OCI-LY7 (cell line): ENCODE measurements at regions not wholly inside any gene's neighbourhood (a gene's known extent, or its start where the extent isn't known, plus 50 kb on each side); places are given as distances from the start of the nearest gene placed in this dataset.

Experiments
- BruUV-seq: library from RNA; stranded (reverse); fragments of 400-500 nt; replicated peaks from 2 replicates; lab custom pipeline; 2021; lab: Mats Ljungman, UMichigan
- CTCF ChIA-PET: fragments of 300-600 bp; sonication (Branson Sonifier 250); formaldehyde crosslinking; loops from one replicate; lab custom pipeline; 2022; ENCODE audit warnings: antibody characterized with exemption; ENCODE audit not compliant: unreplicated experiment; lab: Charles Lee
- POLR2A ChIA-PET: fragments of 300-600 bp; sonication (Branson Sonifier 250); formaldehyde crosslinking; loops from one replicate; lab custom pipeline; 2022; ENCODE audit warnings: antibody characterized with exemption; lab: Charles Lee
- DNase-seq: peaks from one replicate; pipeline ENCODE4 v3.0.0-alpha.2; 2015; ENCODE audit warnings: low spot score
- H2AFZ ChIP-seq: fragments of 200-600 bp; sonication (generic), shearing (Covaris generic); 2 replicates; pipeline ENCODE4 v1.6.1; 2014; ENCODE audit warnings: mild to moderate bottlenecking, antibody characterized with exemption, low read length, moderate library complexity
- H3K27ac ChIP-seq: fragments of 200-600 bp; sonication (generic); 2 replicates; pipeline ENCODE4 v1.5.1; 2014; ENCODE audit warnings: mixed run types, low read depth, mild to moderate bottlenecking, moderate library complexity, low read length, inconsistent platforms; ENCODE audit not compliant: poor library complexity, severe bottlenecking
- H3K36me3 ChIP-seq: fragments of 200-600 bp; sonication (generic); 2 replicates; pipeline ENCODE4 v1.6.1; 2014; ENCODE audit warnings: mild to moderate bottlenecking, antibody characterized with exemption, low read length, moderate library complexity, mixed read lengths; ENCODE audit not compliant: insufficient read depth
- H3K4me1 ChIP-seq: fragments of 200-600 bp; sonication (generic); 2 replicates; pipeline ENCODE4 v1.5.1; 2014; ENCODE audit warnings: mild to moderate bottlenecking, low read length; ENCODE audit not compliant: insufficient read depth, poor library complexity, severe bottlenecking
- H3K4me2 ChIP-seq: fragments of 200-600 bp; sonication (generic); 2 replicates; pipeline ENCODE4 v1.6.1; 2014; ENCODE audit warnings: mild to moderate bottlenecking, low read length
- H3K4me3 ChIP-seq: fragments of 200-600 bp; sonication (generic); 2 replicates; pipeline ENCODE4 v1.5.1; 2014; ENCODE audit warnings: mild to moderate bottlenecking, low read depth, low read length; ENCODE audit not compliant: poor library complexity, severe bottlenecking
- H3K79me2 ChIP-seq: fragments of 200-600 bp; sonication (generic); 2 replicates; pipeline ENCODE4 v1.6.1; 2016; ENCODE audit warnings: low read depth, mild to moderate bottlenecking, low read length, moderate library complexity, mixed read lengths; ENCODE audit not compliant: insufficient read depth
- H3K9me2 ChIP-seq: fragments of 200-600 bp; sonication (generic); 2 replicates; pipeline ENCODE4 v1.6.1; 2016; ENCODE audit warnings: mild to moderate bottlenecking, low read length, mixed read lengths; ENCODE audit not compliant: insufficient read depth
- H3K9me3 ChIP-seq: fragments of 200-600 bp; sonication (generic); 2 replicates; pipeline ENCODE4 v1.6.1; 2014; ENCODE audit warnings: mild to moderate bottlenecking, mixed run types, low read length, mixed read lengths
- H4K20me1 ChIP-seq: fragments of 200-600 bp; sonication (generic); 2 replicates; pipeline ENCODE4 v1.6.1; 2014; ENCODE audit warnings: mild to moderate bottlenecking, antibody characterized with exemption, low read length, moderate library complexity, mixed read lengths; ENCODE audit not compliant: insufficient read depth
- CTCF ChIP-seq: fragments of 200-600 bp; sonication (generic); conservative IDR thresholded peaks from 2 replicates; pipeline ENCODE4 v1.5.1; 2014; ENCODE audit warnings: mild to moderate bottlenecking, antibody characterized with exemption, low read length, moderate library complexity, mixed read lengths
- EZH2phosphoT487 ChIP-seq: fragments of 200-600 bp; sonication (generic); IDR thresholded peaks from 2 replicates; pipeline ENCODE4 v1.6.1; 2018; ENCODE audit warnings: low read depth, borderline replicate concordance, mild to moderate bottlenecking, mixed run types, antibody characterized with exemption, low read length, moderate library complexity, mixed read lengths
- intact Hi-C: fragments of 100-400 bp; cut with micrococcal nuclease; formaldehyde crosslinking; loops from one replicate; pipeline ENCODE4 v1.10.0; 2022; ENCODE audit not compliant: unreplicated experiment

- TF ChIP-seq CTCF: no peak
- H3K4me3 ChIP-seq: no peak overlapping the region
- no peak overlapping the region for H3K4me2 ChIP-seq
- BruUV-seq: no TSS peak
- no peaks in the 10 kb centered on the region for H4K20me1 ChIP-seq
- H3K9me2 ChIP-seq: no peaks in the 10 kb centered on the region
- CTCF ChIA-PET: no interaction called here
- H3K9me3 ChIP-seq: no peaks in the 10 kb centered on the region
- POLR2A ChIA-PET: no interaction called here
- no peaks in the 10 kb centered on the region for H3K4me1 ChIP-seq
- no peaks in the 10 kb centered on the region for H3K36me3 ChIP-seq
- H2AFZ ChIP-seq: no peak overlapping the region
- H3K27ac ChIP-seq: no peak overlapping the region
- H3K79me2 ChIP-seq: no peaks in the 10 kb centered on the region
- intact Hi-C loops: no loop called here
- no peak for DNase-seq
Measured at GRCh38 chr7:156505876-156506275, 134.7 kb upstream of the RNF32 start.

- no peak for DNase-seq
- TF ChIP-seq CTCF: no peak
- TF ChIP-seq EZH2phosphoT487: no peak
- BruUV-seq: no TSS peak
- Histone ChIP-seq H3K4me3 (no peak overlapping the region), H3K4me1 (no peaks in the 10 kb centered on the region), H3K79me2 (no peaks in the 10 kb centered on the region), H4K20me1 (no peaks in the 10 kb centered on the region), H2AFZ (no peak overlapping the region), H3K9me2 (no peaks in the 10 kb centered on the region), H3K4me2 (no peak overlapping the region), H3K27ac (no peak overlapping the region), H3K9me3 (no peaks in the 10 kb centered on the region), H3K36me3 (no peaks in the 10 kb centered on the region)
- intact Hi-C loops: no loop called here
- CTCF ChIA-PET: no interaction called here
- POLR2A ChIA-PET: no interaction called here
Measured at GRCh38 chr7:156504687-156505545, 135.7 kb upstream of the RNF32 start.

GRCh38 chr7:156504006-156504405, 136.6 kb upstream of the RNF32 start:
- no peak overlapping the region for H3K4me2 ChIP-seq
- no peak overlapping the region for H2AFZ ChIP-seq
- intact Hi-C loops: no loop called here
- H3K4me1 ChIP-seq: no peaks in the 10 kb centered on the region
- POLR2A ChIA-PET: no interaction called here
- no peaks in the 10 kb centered on the region for H3K9me3 ChIP-seq
- H3K9me2 ChIP-seq: no peaks in the 10 kb centered on the region
- no TSS peak for BruUV-seq
- no peaks in the 10 kb centered on the region for H4K20me1 ChIP-seq
- CTCF ChIA-PET: no interaction called here
- no peaks in the 10 kb centered on the region for H3K79me2 ChIP-seq
- no peak overlapping the region for H3K27ac ChIP-seq
- no peak overlapping the region for H3K4me3 ChIP-seq
- TF ChIP-seq EZH2phosphoT487: no peak
- TF ChIP-seq CTCF: no peak
- DNase-seq: no peak
- no peaks in the 10 kb centered on the region for H3K36me3 ChIP-seq
